HFF-Myc (cell line): ENCODE measurements at regions not wholly inside any gene's neighbourhood (a gene's known extent, or its start where the extent isn't known, plus 50 kb on each side); places are given as distances from the start of the nearest gene placed in this dataset.

Source experiments
- DNase-seq: peaks from one replicate; pipeline ENCODE4 v3.0.0-alpha.2; 2011; ENCODE audit warnings: low read depth; ENCODE audit errors: extremely low read depth
- H3K4me3 ChIP-seq: replicated peaks from 2 replicates; pipeline ENCODE4 v1.5.1; 2011; ENCODE audit warnings: low read depth, mild to moderate bottlenecking, control low read depth, low read length
- CTCF ChIP-seq: IDR thresholded peaks from 2 replicates; pipeline ENCODE4 v1.5.1; 2012; ENCODE audit warnings: mild to moderate bottlenecking, low read depth, low read length, control low read depth; ENCODE audit errors: missing control alignments

GRCh38 chr1:58861506-58861905 is 77.7 kb upstream of the JUN start:
- TF ChIP-seq CTCF: no peak
- no peak overlapping the region for H3K4me3 ChIP-seq
- DNase-seq: no peak

GRCh38 chr1:58862728-58863385 is 79.0 kb upstream of the JUN start:
- no peak for DNase-seq
- TF ChIP-seq CTCF: no peak

GRCh38 chr1:58864654-58865053 is 80.8 kb upstream of the JUN start:
- no peak for DNase-seq
- no peak for TF ChIP-seq CTCF
- H3K4me3 ChIP-seq: no peak overlapping the region

More at GRCh38 chr1:58862728-58863385, 79.0 kb upstream of the JUN start:
- H3K4me3 ChIP-seq: no peak overlapping the region

GRCh38 chr1:58866578-58866977 is 82.7 kb upstream of the JUN start:
- H3K4me3 ChIP-seq: no peak overlapping the region
- no peak for DNase-seq
- TF ChIP-seq CTCF: no peak

- no peak for TF ChIP-seq CTCF
- DNase-seq: no peak
- no peak overlapping the region for H3K4me3 ChIP-seq
These were observed 85.9 kb upstream of the JUN start for GRCh38 chr1:58869638-58870297.

GRCh38 chr1:58870298-58870676 is 86.4 kb upstream of the JUN start:
- no peak overlapping the region for H3K4me3 ChIP-seq
- DNase-seq: no peak
- no peak for TF ChIP-seq CTCF
